NOMO-1 (cell line): ENCODE measurements at regions not wholly inside any gene's neighbourhood (a gene's known extent, or its start where the extent isn't known, plus 50 kb on each side); places are given as distances from the start of the nearest gene placed in this dataset.
"Not testable (repeated sequence)": the region's sequence is repeated elsewhere in the genome, so short reads cannot be mapped to it uniquely, and the experiment has no call there.

Source experiments
- DNase-seq, 2 experiments: peaks; one replicate each; lab custom pipeline; 2025; ENCODE audit not compliant: unreplicated experiment in 2 of 2; lab: John Stamatoyannopoulos, UW

- no peak for DNase-seq
These were observed 111.2 kb upstream of the ZNF648 start for GRCh38 chr1:182172699-182173098.

- peak; percentile 18 to 60 for DNase-seq
These were observed 109.5 kb upstream of the ZNF648 start for GRCh38 chr1:182170891-182171461.

- DNase-seq: peak in 1 of 2 experiments; percentile 50
These were observed 107.7 kb upstream of the ZNF648 start for GRCh38 chr1:182169203-182169602.

GRCh38 chr1:182166750-182167149, 105.2 kb upstream of the ZNF648 start:
- DNase-seq: no peak

- no peak for DNase-seq
These were observed 104.8 kb upstream of the ZNF648 start for GRCh38 chr1:182166321-182166720.

GRCh38 chr1:182164273-182164672, 102.8 kb upstream of the ZNF648 start:
- no peak for DNase-seq

- DNase-seq: no peak
These were observed 102.3 kb upstream of the ZNF648 start for GRCh38 chr1:182163821-182164223.

- no peak for DNase-seq
These were observed 97.9 kb upstream of the ZNF648 start for GRCh38 chr1:182159443-182159842.

GRCh38 chr1:182157187-182157586, 95.7 kb upstream of the ZNF648 start:
- DNase-seq: no peak

- not testable (repeated sequence) for DNase-seq
These were observed 92.9 kb upstream of the ZNF648 start for GRCh38 chr1:182154425-182154824.

- DNase-seq: peak; percentile 82 to 98
These were observed 88.0 kb upstream of the ZNF648 start for GRCh38 chr1:182149411-182149965.

- no peak for DNase-seq
These were observed 86.4 kb upstream of the ZNF648 start for GRCh38 chr1:182147951-182148350.

- peak; percentile 61 to 95 for DNase-seq
These were observed 85.8 kb upstream of the ZNF648 start for GRCh38 chr1:182147136-182147820.

GRCh38 chr1:182146286-182146685, 84.8 kb upstream of the ZNF648 start:
- no peak for DNase-seq

- DNase-seq: no peak
These were observed 83.9 kb upstream of the ZNF648 start for GRCh38 chr1:182145441-182145840.

- DNase-seq: peak in 1 of 2 experiments; percentile 11
These were observed 83.1 kb upstream of the ZNF648 start for GRCh38 chr1:182144646-182145030.

- DNase-seq: no peak
These were observed 82.5 kb upstream of the ZNF648 start for GRCh38 chr1:182143825-182144645.

GRCh38 chr1:182143154-182143657, 81.7 kb upstream of the ZNF648 start:
- peak; percentile 59 to 65 for DNase-seq

GRCh38 chr1:182142621-182143020, 81.1 kb upstream of the ZNF648 start:
- DNase-seq: no peak

GRCh38 chr1:182141040-182141439, 79.5 kb upstream of the ZNF648 start:
- DNase-seq: no peak

GRCh38 chr1:182139496-182139895, 78.0 kb upstream of the ZNF648 start:
- no peak for DNase-seq
